Esophagus squamous epithelium (tissue), 4 donors: ENCODE measurements at regions not wholly inside any gene's neighbourhood (a gene's known extent, or its start where the extent isn't known, plus 50 kb on each side); places are given as distances from the start of the nearest gene placed in this dataset.

Source experiments
- POLR2A ChIP-seq, 4 donors: fragments of 450-650 bp; IDR thresholded peaks; one replicate each; pipeline ENCODE4 v1.6.1; 2017; ENCODE audit warnings: antibody characterized with exemption in 4 of 4, mild to moderate bottlenecking in 4 of 4, moderate library complexity in 3 of 4
- TF ChIP-seq, protein P1 (sequence below), 6 experiments: fragments of 450-650 bp in 4 of 6; fragments of 200-600 bp in 2 of 6; sonication (generic) in 2 of 6; IDR thresholded peaks; one replicate each; pipeline ENCODE4 v1.5.1; 2016 to 2019; ENCODE audit warnings: antibody characterized with exemption in 6 of 6, mild to moderate bottlenecking in 4 of 6, moderate library complexity in 4 of 6

DNA sequence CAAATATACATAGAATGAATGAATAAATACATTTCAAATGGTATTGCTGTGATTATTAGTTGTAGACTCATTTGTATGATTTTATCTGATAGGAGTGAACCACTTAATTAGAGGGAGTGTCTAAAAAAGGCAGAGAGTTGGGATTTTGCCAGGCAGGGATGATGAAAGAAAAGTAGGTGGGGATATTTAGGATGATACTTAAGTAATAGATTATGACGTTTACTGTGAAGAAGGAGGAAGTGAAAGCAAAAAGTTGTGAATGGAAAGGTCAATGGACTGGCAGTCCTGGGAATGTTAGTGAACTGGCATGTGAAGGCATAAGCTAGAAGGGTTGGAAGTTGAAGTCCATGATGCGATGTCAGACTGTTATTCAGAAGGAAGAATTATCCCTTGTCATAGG, 917.1 kb downstream of the RAPGEF2 start:
- no peak for TF ChIP-seq POLR2A (IDR thresholded peaks at IDR 0.05)
- TF ChIP-seq, protein P1, sequence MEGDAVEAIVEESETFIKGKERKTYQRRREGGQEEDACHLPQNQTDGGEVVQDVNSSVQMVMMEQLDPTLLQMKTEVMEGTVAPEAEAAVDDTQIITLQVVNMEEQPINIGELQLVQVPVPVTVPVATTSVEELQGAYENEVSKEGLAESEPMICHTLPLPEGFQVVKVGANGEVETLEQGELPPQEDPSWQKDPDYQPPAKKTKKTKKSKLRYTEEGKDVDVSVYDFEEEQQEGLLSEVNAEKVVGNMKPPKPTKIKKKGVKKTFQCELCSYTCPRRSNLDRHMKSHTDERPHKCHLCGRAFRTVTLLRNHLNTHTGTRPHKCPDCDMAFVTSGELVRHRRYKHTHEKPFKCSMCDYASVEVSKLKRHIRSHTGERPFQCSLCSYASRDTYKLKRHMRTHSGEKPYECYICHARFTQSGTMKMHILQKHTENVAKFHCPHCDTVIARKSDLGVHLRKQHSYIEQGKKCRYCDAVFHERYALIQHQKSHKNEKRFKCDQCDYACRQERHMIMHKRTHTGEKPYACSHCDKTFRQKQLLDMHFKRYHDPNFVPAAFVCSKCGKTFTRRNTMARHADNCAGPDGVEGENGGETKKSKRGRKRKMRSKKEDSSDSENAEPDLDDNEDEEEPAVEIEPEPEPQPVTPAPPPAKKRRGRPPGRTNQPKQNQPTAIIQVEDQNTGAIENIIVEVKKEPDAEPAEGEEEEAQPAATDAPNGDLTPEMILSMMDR (IDR thresholded peaks at IDR 0.05) = no peak
